Testis (tissue), 2 donors: ENCODE measurements at regions not wholly inside any gene's neighbourhood (a gene's known extent, or its start where the extent isn't known, plus 50 kb on each side); places are given as distances from the start of the nearest gene placed in this dataset.

ENCODE experiments used
- CTCF ChIP-seq, 3 experiments: fragments of 450-650 bp in 2 of 3; fragments of 200-600 bp in 1 of 3; sonication (generic) in 1 of 3; IDR thresholded peaks; one replicate each; pipeline ENCODE4 v1.5.1; 2016 to 2019; ENCODE audit warnings: antibody characterized with exemption in 3 of 3, mild to moderate bottlenecking in 2 of 3, moderate library complexity in 1 of 3
- POLR2A ChIP-seq: fragments of 450-650 bp; IDR thresholded peaks from one replicate; pipeline ENCODE4 v1.6.1; 2017; ENCODE audit warnings: antibody characterized with exemption, mild to moderate bottlenecking, moderate library complexity

DNA sequence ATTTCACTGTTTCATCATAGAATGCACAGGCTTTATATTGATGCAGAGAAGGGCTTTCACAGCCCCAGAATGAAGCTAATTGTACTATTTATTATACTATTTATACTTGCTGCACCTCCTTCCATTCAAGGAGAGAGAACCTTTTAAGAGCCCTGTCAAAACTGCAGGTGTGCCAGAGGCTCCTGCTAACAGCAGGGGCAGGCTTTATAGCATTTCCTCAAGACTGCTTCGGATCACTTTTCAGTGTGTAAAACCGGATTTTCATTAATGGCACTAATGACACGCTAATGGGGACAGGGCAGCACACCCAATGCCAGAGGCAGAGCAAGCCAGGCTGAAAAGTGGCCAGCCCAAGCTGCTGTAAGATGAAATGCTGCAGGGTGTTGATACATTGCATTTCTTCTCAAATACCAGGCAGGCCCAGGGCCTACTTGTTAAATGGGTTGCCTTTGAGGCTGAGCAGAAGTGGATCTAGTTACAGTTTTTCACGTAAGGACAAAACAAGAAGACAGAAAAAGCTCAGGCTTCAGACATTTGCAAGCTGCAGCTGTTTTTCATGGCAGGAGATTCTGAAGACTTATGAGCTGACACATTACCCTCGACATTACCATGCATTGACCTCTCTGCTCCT lies 487.7 kb upstream of the BTBD3 start:
- TF ChIP-seq CTCF (IDR thresholded peaks at IDR 0.05) (no peak), POLR2A (no peak)
